NCI-H1694 treated with DMSO at 0.1 percent for 48 hours (cell line): ENCODE measurements at regions not wholly inside any gene's neighbourhood (a gene's known extent, or its start where the extent isn't known, plus 50 kb on each side); places are given as distances from the start of the nearest gene placed in this dataset.
A peak's percentile ranks its signal among the peaks of the same experiment; 100 is the strongest.

ENCODE experiments used
- DNase-seq: peaks from one replicate; lab custom pipeline; 2025; lab: John Stamatoyannopoulos, UW

- no peak for DNase-seq
Observed at GRCh38 chr6:170134471-170135440, 156.1 kb downstream of the DLL1 start.

- DNase-seq: no peak
Observed at GRCh38 chr6:170134031-170134470, 156.8 kb downstream of the DLL1 start.

DNA sequence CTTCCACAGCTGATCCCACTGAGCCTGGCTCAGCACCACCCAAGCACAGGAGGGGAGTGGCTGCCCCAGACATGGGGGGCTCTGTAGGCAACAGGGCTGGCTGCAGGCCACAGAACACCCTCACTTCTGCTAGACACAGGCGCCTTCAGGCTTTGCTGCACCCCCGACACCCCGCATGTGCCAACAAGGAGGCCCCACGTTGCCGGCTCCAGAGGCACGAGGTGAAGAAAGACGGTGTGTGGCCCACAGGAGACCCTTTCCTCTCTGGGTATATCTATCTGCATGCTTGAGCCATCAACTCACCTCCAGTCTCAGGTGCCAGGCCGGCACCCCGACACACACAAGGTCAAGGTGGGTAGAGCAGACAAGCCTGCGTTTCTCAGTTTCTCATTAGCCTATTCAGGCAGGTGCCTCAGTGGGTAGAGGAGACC lies 158.3 kb downstream of the DLL1 start:
- DNase-seq: no peak

GRCh38 chr6:170132011-170132521 lies 158.8 kb downstream of the DLL1 start:
- DNase-seq: no peak

DNA sequence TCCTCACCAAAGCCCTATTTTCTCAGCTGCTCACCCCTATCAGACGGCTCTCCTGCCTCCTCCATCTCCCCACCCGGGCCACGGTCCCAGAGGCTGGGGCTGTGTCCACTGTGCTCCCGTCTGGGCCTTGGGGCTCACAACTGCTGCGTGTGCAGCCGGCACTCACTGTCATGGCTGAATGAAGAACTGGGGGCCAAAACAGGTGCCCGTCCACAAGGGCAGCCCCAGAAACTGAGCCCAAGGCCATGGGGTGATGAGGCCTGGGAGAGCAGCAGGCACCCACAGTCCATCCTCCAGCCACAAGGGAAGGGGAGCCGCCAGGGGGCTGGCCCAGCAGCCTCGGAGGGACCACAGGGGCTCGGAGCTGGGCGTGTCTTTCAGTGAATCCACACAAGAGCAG lies 159.5 kb downstream of the DLL1 start:
- DNase-seq: no peak

- no peak for DNase-seq
Observed at GRCh38 chr6:170130771-170131241, 160.1 kb downstream of the DLL1 start.

- no peak for DNase-seq
Observed at GRCh38 chr6:170130201-170130621, 160.7 kb downstream of the DLL1 start.

DNA sequence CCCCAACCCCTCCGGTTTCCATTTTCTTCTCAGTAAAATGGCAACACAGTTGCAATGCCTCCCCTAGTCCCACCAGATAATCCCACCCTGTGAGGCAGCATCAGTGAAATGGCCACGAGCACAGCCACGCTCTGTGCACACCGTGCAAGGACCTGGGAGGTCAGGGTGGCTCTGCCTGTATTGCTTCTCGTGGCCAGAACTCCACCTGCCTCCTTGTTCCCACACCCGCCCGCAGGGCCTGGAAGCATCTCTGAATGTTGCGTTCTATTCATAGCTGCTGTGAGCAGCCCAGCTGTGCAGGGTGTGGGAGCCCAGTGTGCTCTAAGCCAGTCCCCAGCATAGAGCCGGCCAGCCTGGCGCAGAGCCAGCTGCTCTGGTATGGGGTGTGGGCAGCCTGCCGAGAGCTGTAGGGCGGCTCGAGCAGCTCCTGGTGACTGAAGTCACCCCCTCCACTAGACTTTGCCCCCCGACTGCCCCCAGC lies 161.1 kb downstream of the DLL1 start:
- peak; percentile 3 for DNase-seq

DNA sequence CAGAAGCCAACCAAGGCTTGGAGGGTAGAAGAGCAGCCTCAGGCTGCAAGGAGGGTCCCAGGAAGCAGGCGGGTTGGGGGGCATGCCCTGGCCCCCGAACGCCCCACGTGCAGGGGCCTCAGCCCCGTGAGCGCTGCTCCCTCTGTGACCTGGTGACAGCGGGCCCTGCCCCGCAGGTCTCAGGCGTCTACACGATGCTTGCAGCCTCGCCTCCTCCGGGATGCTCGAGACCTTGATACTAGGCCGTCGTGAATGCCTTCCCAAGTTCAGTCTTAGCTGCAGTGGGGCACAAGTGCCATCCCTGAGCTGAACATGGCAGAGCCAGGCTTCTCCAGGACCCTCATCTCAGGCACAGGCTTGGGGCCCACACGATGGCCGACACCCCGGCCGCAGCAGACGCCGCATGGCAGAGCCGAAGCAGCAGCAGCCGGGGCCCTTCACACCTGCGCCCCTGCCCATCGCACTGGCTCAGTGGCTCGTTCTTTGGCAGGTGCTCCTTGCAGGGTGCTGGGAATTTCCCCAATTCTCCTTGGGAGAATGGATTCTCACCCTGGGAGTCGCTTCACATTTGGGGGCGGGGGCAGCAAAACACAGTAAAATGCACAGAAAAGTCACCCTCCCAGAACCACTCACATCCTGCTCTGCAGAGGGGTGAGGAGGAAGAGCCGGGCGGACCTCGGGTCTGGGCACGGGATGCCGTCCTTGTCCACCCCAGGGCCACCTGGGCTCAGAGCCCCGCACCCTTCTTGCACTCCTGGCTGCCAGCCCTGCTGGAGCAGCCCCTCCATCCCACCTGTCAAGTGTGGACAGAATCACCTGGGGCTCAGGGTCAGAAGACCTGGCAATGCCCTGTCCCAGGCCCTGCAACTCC lies 161.8 kb downstream of the DLL1 start:
- no peak for DNase-seq

DNA sequence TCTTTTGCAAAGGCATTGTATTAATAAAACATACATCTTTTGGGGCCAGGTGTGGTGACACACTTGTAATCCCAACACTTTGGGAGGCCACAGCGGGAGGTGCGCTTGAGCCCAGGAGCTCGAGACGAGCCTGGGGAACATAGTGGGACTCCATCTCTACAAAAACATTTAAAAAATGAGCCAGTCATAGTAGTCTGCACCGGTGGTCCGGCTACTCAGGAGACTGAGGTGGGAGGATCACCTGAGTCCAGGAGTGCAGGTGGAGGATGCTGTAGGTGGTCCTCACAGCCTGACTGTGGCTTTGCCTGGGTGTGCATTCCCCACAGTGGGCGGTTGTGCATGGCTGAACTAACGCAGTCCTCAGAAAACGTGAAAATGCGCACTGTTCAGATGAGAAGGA lies 162.5 kb downstream of the DLL1 start:
- DNase-seq: no peak

GRCh38 chr6:170127151-170127550 lies 163.7 kb downstream of the DLL1 start:
- no peak for DNase-seq

DNA sequence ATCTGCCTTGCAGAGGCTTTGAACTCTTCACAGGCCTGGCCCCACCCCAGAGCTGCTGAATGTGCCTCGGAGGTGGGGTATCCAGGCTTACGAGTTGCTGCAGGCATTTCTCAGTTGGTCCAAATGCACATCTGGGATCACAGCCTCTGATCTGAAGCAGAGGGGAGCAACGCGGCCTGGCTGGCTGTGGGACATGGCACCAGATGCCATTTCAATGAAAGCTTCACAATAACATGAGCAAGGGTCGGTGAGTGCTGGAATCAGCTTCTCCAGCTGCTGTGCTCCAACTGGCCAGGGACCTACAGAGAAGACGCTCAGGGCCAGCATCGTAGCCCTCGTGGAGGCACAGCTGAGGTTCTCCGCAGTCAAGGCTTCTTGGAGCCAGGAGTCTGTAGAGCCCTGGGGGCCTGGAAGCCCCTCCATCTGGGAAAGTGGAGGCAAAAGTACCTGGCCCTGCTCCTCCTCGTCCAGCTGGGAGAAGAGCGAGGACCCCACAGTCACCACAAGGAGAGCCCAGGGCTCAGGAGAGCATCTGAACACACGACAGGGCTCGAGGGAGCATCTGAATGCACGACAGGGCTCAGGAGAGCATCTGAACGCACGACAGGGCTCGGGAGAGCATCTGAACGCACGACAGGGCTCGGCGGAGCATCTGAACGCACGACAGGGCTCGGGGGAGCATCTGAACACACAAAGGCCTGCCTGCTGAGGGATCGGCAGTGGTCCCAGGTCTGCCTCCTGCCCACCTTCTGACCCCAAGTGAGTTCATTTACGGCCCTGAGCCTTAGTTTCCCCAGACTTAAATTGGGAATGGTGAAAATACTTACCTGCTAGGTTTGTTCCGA lies 165.2 kb downstream of the DLL1 start:
- no peak for DNase-seq

GRCh38 chr6:170124836-170125235 lies 166.0 kb downstream of the DLL1 start:
- no peak for DNase-seq

GRCh38 chr6:170124150-170124549 lies 166.7 kb downstream of the DLL1 start:
- DNase-seq: no peak

DNA sequence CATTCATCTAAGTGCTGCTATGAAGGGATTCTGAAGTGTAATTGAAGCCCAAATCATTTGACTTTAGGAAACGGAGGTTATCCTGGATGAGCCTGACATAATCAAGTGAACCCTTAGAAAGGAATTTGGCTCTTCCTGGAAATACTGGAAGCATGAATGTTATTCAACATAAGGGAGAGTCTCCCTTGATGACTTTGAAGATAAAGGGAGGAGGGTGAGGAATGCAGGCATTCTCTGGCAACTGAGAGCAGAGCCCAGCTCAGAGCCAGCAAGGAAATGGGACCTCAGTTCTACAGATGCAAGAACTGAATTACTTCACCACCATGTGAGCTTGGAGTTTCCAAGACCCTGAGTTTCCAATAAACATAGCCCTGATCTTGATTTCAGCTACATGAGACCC lies 168.2 kb downstream of the DLL1 start:
- no peak for DNase-seq

DNA sequence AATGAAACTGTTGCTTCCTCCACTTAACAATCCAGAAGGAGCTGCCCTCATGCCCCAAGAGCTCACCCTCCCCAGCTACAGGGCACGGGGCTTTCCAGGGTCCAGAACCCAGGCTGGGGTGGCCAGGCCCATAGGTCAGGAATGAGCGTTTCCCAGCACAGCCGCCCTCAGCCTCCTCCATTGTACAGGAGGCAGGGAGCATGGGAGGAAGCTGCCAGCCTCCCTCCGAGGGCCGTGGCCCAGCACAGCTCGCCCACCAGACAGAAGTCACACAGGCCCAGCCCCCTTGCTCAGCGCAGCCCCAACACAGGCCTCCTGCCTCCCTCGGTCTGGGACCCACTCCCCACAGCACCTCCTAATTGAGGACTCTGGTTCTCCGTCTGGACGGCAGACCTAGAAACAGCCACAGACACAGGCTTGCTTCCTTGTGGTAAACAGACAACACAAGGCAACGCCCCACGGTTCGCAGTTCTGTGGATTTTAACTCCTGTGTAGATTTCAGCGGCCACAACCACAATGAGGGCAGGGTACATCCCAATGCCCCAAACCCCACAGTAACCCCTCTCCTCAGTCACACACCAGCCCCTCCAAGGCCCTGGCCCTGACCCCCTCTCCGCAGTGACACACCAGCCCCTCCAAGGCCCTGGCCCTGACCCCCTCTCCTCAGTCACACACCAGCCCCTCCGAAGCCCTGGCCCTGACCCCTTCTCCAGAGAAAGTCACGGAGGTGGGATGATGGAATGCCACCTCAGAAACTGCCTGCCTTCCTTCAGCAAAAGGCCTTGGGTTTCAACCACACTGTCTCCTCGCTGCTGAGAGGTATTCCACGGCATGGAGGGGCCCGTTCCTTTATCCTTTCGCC lies 173.5 kb downstream of the DLL1 start:
- DNase-seq: peak; percentile 9

DNA sequence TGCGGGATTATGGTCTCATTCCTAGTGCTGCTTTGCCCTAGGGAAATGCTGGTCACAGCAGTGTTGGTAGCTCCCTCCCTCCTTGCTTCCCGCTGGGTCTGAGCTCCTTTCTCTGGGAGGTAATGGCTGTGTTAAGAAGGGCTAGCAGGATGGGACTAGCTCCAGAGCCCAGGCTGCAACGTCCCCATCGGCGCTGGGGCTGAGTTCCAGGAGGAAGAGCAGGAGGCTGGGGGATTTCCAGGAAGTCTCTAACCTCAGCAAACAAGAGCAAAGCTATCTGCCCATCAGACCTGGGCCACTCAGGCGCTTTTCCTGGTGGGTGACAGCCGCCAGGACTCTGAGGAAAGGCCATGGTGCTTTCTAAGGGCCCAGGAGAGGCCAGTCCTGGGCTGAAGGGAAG lies 174.2 kb downstream of the DLL1 start:
- no peak for DNase-seq

DNA sequence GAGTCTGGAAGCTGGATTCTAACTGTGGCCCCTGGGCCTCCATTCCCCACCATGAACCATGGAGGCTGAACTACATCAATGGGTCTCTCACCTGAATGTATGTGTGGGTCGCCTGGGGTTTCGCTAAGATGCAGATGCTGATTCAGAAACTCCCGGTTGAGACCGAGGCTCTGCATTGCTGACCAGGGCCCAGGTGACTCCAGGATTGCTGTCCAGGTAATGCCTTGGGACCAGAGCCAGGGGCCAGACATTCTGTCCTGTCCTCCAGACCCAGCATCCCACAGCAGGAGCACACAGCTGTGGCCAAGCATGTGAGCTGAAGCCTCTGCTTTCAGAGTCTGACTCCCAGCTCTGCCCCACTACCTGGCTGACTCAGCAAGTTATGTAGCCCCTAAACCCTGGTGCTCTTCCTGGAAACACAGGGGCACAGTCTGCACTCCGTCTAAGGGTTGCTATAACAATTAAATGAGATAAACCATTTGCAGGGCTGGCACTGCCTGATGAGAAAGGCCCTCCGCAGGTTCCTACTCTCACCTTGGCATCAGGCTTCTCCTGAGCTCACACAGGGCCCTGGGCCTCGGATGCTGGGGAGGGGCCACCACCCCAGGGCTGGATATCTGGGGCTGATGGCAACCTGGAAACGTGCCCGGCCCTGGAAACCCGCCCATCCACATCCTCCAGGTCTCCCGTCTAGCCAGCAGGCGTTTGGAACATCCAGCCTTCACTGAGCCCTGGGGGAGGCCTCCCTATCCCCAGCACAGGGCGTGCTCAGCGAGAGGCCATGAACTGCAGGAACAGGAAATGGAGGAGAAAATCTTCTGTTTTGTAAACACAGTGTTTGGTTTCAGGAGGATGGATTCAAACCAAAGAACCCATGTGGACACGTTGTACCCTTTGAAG lies 175.7 kb downstream of the DLL1 start:
- no peak for DNase-seq
